Gastroesophageal sphincter (tissue), 4 donors: ENCODE measurements at regions not wholly inside any gene's neighbourhood (a gene's known extent, or its start where the extent isn't known, plus 50 kb on each side); places are given as distances from the start of the nearest gene placed in this dataset.

Source experiments
- ATAC-seq: fragments of 150-250 bp; one replicate; pipeline ENCODE4 v1.9.1; 2016; ENCODE audit warnings: mild to moderate bottlenecking, moderate library complexity
- H3K27ac ChIP-seq, 4 donors: fragments of 200-600 bp; sonication (generic) in 3 of 4; 1 replicate in 3 of 4; 2 replicates in 1 of 4; pipeline ENCODE4 v1.5.1; 2016 to 2019
- H3K27me3 ChIP-seq: fragments of 200-600 bp; sonication (generic); one replicate; pipeline ENCODE4 v1.5.1; 2019
- H3K36me3 ChIP-seq, 2 donors: fragments of 200-600 bp; sonication (generic); one replicate each; pipeline ENCODE4 v1.5.1; 2019; ENCODE audit warnings: control low read depth in 1 of 2
- H3K4me1 ChIP-seq, 3 donors: fragments of 200-600 bp; sonication (generic); 1 replicate in 2 of 3; 2 replicates in 1 of 3; pipeline ENCODE4 v1.5.1; 2016 to 2019; ENCODE audit warnings: control low read depth in 2 of 3
- H3K4me3 ChIP-seq, 2 donors: fragments of 200-600 bp; sonication (generic); one replicate each; pipeline ENCODE4 v1.5.1; 2019; ENCODE audit warnings: mild to moderate bottlenecking in 1 of 2, moderate library complexity in 1 of 2
- H3K9me3 ChIP-seq, 3 donors: fragments of 200-600 bp; sonication (generic); one replicate each; pipeline ENCODE4 v1.5.1; 2017 to 2019; ENCODE audit warnings: control low read depth in 2 of 3
- EP300 ChIP-seq: sonication (generic); formaldehyde crosslinking; IDR thresholded peaks from one replicate; pipeline ENCODE4 v1.6.1; 2017; ENCODE audit warnings: antibody characterized with exemption, mild to moderate bottlenecking
- POLR2A ChIP-seq, 2 donors: fragments of 450-650 bp; IDR thresholded peaks; one replicate each; pipeline ENCODE4 v1.6.1; 2017; ENCODE audit warnings: antibody characterized with exemption in 2 of 2, mild to moderate bottlenecking in 2 of 2, moderate library complexity in 1 of 2
- POLR2AphosphoS5 ChIP-seq: sonication (generic); formaldehyde crosslinking; IDR thresholded peaks from one replicate; pipeline ENCODE4 v1.6.1; 2017; ENCODE audit warnings: antibody characterized with exemption
- WGBS, 2 donors: methylation state at CpG; one replicate each; pipeline ENCODE4 v1.1.5; 2018; ENCODE audit warnings: low coverage in 1 of 2; 5-methylcytosine and 5-hydroxymethylcytosine counted together
- TF ChIP-seq, protein P1 (sequence below), 4 experiments: fragments of 200-600 bp in 2 of 4; fragments of 450-650 bp in 2 of 4; sonication (generic) in 1 of 4; IDR thresholded peaks; one replicate each; pipeline ENCODE4 v1.5.1; 2017 to 2019; ENCODE audit warnings: antibody characterized with exemption in 4 of 4, mild to moderate bottlenecking in 2 of 4, moderate library complexity in 2 of 4

DNA sequence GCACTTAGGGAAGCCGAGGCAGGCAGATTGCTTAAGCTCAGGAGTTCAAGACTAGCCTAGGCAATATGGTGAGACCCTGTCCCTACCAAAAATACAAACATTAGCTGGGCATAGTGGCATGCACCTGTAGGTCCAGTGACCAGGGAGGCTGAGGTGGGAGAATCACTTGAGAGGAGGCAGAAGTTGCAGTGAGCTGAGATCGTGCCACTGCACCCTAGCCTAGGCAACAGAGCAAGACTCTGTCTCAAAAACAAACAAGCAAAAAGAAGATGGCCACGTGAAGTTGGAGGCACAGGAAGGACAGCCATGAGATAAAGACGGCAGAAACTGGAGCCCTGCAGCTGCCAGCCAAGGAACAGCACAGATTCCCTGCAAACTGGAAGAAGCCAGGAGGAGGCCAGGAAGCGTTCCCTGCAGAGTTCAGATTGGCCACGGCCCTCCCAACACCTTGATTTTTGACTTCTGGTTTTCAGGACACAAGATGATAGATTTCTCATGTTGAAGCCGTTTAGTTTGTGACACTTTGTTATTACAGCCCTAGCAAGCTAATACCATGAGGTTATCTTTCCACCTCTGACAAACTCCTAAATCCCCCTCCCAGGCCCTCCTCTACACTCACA lies 786.7 kb downstream of the UQCRFS1 start:
- H3K4me1 ChIP-seq: no peaks in the 10 kb centered on the region
- no peak for TF ChIP-seq POLR2A (IDR thresholded peaks at IDR 0.05)
- no peak for TF ChIP-seq EP300
- TF ChIP-seq POLR2AphosphoS5: no peak
- TF ChIP-seq, protein P1, sequence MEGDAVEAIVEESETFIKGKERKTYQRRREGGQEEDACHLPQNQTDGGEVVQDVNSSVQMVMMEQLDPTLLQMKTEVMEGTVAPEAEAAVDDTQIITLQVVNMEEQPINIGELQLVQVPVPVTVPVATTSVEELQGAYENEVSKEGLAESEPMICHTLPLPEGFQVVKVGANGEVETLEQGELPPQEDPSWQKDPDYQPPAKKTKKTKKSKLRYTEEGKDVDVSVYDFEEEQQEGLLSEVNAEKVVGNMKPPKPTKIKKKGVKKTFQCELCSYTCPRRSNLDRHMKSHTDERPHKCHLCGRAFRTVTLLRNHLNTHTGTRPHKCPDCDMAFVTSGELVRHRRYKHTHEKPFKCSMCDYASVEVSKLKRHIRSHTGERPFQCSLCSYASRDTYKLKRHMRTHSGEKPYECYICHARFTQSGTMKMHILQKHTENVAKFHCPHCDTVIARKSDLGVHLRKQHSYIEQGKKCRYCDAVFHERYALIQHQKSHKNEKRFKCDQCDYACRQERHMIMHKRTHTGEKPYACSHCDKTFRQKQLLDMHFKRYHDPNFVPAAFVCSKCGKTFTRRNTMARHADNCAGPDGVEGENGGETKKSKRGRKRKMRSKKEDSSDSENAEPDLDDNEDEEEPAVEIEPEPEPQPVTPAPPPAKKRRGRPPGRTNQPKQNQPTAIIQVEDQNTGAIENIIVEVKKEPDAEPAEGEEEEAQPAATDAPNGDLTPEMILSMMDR (IDR thresholded peaks at IDR 0.05): no peak
- H3K36me3 ChIP-seq: no peaks in the 10 kb centered on the region
- peaks cover 59% of the 10 kb centered on the region for H3K27me3 ChIP-seq
- no peak overlapping the region for H3K27ac ChIP-seq
- 19 to 29% methylated on average over 6 of the region's 7 CpGs for WGBS, 2 donors
- no peaks in the 10 kb centered on the region for H3K9me3 ChIP-seq
- H3K4me3 ChIP-seq: no peak overlapping the region
- ATAC-seq: no peak

DNA sequence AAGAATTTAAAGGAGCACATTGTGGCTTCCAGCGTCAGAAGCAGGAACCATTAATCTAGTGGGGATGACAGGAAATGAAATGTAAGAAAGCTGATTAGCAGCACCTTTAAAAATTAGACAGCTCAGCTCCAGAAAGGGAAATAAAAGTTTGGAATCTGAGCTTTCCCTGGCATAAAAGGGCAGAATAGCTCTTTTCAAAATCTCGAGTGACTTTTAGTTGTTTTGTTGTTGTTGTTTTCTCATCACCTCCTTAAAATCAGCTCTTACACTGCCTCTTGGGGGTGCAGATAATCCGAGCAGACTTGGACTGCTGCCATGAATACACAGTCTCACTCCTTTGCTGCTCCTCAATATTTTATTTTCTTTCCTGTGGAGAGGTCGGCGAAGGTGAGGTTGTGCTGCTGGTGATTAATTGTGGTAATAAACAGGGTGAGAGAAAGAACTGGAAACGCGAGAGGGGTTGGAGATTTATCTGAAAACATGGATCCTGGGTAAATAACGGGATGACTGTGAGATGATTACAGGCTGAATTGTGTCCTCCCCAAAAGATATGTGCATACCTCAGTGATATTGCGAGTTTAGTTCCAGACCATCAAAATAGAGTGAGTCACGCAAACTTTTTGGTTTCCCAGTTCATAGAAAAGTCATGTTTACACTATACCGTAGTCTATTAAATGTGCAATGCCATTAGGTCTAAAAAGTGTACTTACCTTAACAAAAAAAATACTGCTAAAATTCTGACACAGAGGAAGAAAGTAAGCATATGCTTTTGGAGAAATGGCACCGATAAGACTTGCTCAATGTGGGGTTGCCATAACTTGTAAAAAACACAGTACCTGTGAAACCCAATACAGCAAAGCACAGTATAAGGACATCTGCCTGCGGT lies 787.7 kb downstream of the UQCRFS1 start:
- peaks cover 68% of the 10 kb centered on the region for H3K27me3 ChIP-seq
- no peak for TF ChIP-seq EP300
- TF ChIP-seq, protein P1 (IDR thresholded peaks at IDR 0.05): no peak
- TF ChIP-seq POLR2A (IDR thresholded peaks at IDR 0.05): no peak
- no peak for TF ChIP-seq POLR2AphosphoS5
- no peaks in the 10 kb centered on the region for H3K4me1 ChIP-seq
- H3K36me3 ChIP-seq: no peaks in the 10 kb centered on the region
- no peak for ATAC-seq
- no peak overlapping the region for H3K4me3 ChIP-seq
- 16 to 20% methylated on average over 11 to 13 of the region's 13 CpGs for WGBS, 2 donors
- H3K27ac ChIP-seq: no peak overlapping the region
- no peaks in the 10 kb centered on the region for H3K9me3 ChIP-seq

DNA sequence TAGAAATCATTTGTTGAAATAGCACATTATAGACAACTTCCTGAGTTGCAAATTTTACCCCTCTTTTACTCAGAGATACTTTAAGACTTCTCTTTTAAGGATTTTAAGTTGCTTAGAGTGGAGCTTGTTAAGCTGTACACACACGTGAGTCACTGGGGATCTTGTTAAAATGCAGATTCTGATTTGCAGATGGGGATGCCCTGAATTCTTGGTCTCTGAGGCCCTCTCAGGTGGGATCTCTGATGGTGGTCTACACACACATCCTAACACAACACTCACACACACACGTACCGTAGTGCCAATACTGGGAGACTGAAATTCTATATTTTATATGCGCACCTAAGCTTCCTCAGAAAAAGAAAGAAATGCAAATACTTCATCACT lies 788.3 kb downstream of the UQCRFS1 start:
- no peak overlapping the region for H3K27ac ChIP-seq

DNA sequence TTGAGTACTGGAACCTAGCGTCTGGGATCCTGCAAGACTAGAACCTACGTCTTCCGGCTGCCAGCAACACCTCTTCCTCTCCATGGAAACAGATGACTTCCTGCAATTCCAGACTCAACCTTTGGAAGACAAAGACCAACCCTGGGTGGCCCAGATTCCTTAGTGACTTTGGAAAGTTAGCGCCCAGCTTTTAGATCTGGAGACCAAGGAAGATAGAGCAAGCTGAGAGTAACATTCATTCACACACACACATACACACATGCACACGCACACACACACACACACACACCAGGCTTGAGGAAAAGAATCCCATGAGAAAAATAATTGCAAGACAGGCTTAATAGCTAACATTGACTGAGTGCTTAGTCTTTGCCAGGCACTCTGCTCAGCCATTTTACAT lies 788.9 kb downstream of the UQCRFS1 start:
- Histone ChIP-seq H3K36me3 (no peaks in the 10 kb centered on the region), H3K9me3 (no peaks in the 10 kb centered on the region), H3K27ac (no peak overlapping the region), H3K4me3 (no peak overlapping the region), H3K27me3 (peaks cover 73% of the 10 kb centered on the region), H3K4me1 (no peaks in the 10 kb centered on the region)
- no peak for TF ChIP-seq EP300
- TF ChIP-seq, protein P1 (IDR thresholded peaks at IDR 0.05): no peak
- 76 to 86% methylated on average over 1 to 5 of the region's 5 CpGs for WGBS, 2 donors
- ATAC-seq: no peak

More for the DNA sequence above, 788.3 kb downstream of the UQCRFS1 start:
- Histone ChIP-seq H3K27me3 (peaks cover 73% of the 10 kb centered on the region), H3K4me1 (no peaks in the 10 kb centered on the region), H3K9me3 (no peaks in the 10 kb centered on the region), H3K4me3 (no peak overlapping the region), H3K36me3 (no peaks in the 10 kb centered on the region)
- WGBS, 2 donors: 18 to 21% methylated on average over 4 of the region's 4 CpGs
- no peak for ATAC-seq
- no peak for TF ChIP-seq EP300
- TF ChIP-seq POLR2AphosphoS5: no peak
- TF ChIP-seq POLR2A (IDR thresholded peaks at IDR 0.05): no peak

DNA sequence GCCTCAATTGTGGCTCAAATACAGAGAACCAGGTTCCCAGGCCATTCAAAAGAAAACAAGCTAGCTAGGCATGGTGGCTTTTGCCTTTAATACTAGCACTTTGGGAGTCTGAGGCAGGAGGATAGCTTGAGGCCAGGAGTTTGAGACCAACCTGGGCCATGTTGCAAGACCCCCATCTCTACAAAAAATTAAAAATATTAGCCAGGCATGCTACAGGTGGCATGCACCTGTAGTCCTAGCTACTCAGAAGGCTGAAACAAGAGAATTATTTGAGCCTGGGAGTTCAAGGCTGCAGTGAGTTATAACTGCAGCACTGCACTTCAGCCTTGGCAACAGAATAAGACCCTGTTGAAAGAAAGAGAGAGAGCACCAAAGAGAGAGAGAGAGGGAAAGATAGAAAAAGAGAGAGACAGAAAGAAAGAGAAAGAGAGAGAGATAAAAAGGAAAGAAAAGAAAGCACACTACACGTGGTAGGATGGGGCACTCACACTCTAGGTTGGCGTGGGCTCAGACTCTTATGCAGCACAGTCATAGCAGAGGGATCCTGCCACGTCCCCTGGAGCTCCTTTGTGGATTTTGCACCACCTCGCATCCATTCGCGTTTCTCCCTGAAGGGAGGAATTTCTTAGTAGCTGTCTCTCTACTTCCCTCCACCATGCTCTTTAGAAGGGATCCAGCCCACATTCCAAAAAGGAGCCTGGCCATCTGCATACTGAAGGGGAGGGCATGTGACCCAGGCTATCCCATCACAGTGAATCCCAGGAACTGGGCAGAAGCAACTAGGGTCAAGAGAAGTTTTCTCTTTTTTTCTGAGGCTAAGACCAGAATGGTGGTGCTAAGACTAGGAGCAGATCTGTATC lies 789.9 kb downstream of the UQCRFS1 start:
- H3K4me1 ChIP-seq: no peaks in the 10 kb centered on the region
- no peaks in the 10 kb centered on the region for H3K36me3 ChIP-seq
- no peaks in the 10 kb centered on the region for H3K9me3 ChIP-seq
- no peak overlapping the region for H3K27ac ChIP-seq
- 51 to 52% methylated on average over 3 to 6 of the region's 6 CpGs for WGBS, 2 donors
- H3K4me3 ChIP-seq: no peak overlapping the region
- ATAC-seq: no peak
- peaks cover 77% of the 10 kb centered on the region for H3K27me3 ChIP-seq
- no peak for TF ChIP-seq POLR2AphosphoS5
- TF ChIP-seq EP300: no peak
- no peak for TF ChIP-seq POLR2A (IDR thresholded peaks at IDR 0.05)
- TF ChIP-seq, protein P1 (IDR thresholded peaks at IDR 0.05): no peak
